GM23338 (cell line): ENCODE measurements at regions not wholly inside any gene's neighbourhood (a gene's known extent, or its start where the extent isn't known, plus 50 kb on each side); places are given as distances from the start of the nearest gene placed in this dataset.

Experiments used
- CREB1 ChIP-seq: fragments of 250-450 bp; sonication (Bioruptor Pico); IDR thresholded peaks from 2 replicates; pipeline ENCODE4 v1.5.0; 2020; ENCODE audit warnings: low read depth, mild to moderate bottlenecking, moderate library complexity
- CTCF ChIP-seq, 2 experiments: fragments of 200-600 bp in 1 of 2; sonication (generic) in 1 of 2; conservative IDR thresholded peaks; 2 replicates each; pipeline versions ENCODE4 v1.5.1 to v1.6.1; 2016 to 2017; ENCODE audit warnings: antibody characterized with exemption in 2 of 2, low read depth in 2 of 2, mild to moderate bottlenecking in 2 of 2, moderate library complexity in 1 of 2
- EZH2 ChIP-seq: fragments of 200-600 bp; sonication (generic); IDR thresholded peaks from one replicate; pipeline ENCODE4 v1.8.0; 2017; ENCODE audit warnings: antibody characterized with exemption, mild to moderate bottlenecking, low read depth; ENCODE audit not compliant: unreplicated experiment
- EZH2phosphoT487 ChIP-seq: fragments of 200-600 bp; sonication (generic); IDR thresholded peaks from one replicate; pipeline ENCODE4 v1.8.1; 2018; ENCODE audit warnings: antibody characterized with exemption; ENCODE audit not compliant: unreplicated experiment
- JUNB ChIP-seq: IDR thresholded peaks from one replicate; pipeline ENCODE4 v1.6.1; 2016; ENCODE audit warnings: antibody characterized with exemption; ENCODE audit not compliant: unreplicated experiment
- POLR2AphosphoS5 ChIP-seq: IDR thresholded peaks from 2 replicates; pipeline ENCODE4 v1.6.1; 2016; ENCODE audit warnings: antibody characterized with exemption, low read depth
- REST ChIP-seq: IDR thresholded peaks from one replicate; pipeline ENCODE4 v1.6.1; 2018; ENCODE audit warnings: antibody characterized with exemption; ENCODE audit not compliant: unreplicated experiment

- TF ChIP-seq REST (no peak), CTCF (conservative IDR thresholded peaks at IDR 0.05; ENCODE audit: low read depth in 2 of 2) (no peak), EZH2phosphoT487 (no peak), CREB1 (CRISPR knock-in tag) (no peak), EZH2 (no peak), POLR2AphosphoS5 (no peak), JUNB (no peak)
These were observed 204.0 kb downstream of the PLPP3 start for GRCh38 chr1:56375326-56375804.
